Effector CD4-positive, alpha-beta T cell (primary cell): ENCODE measurements at regions not wholly inside any gene's neighbourhood (a gene's known extent, or its start where the extent isn't known, plus 50 kb on each side); places are given as distances from the start of the nearest gene placed in this dataset.

Experiments
- DNase-seq: peaks from one replicate; pipeline ENCODE4 v3.0.0-alpha.2; 2020

- DNase-seq = no peak
Observed at GRCh38 chr11:70574725-70575347, 176.5 kb downstream of the CTTN start.

- no peak for DNase-seq
Observed at GRCh38 chr11:70575396-70576060, 177.2 kb downstream of the CTTN start.

- DNase-seq = no peak
Observed at GRCh38 chr11:70577258-70577603, 178.9 kb downstream of the CTTN start.

- DNase-seq = no peak
Observed at GRCh38 chr11:70577948-70578347, 179.6 kb downstream of the CTTN start.

GRCh38 chr11:70578371-70578770, 180.0 kb downstream of the CTTN start:
- DNase-seq = no peak

GRCh38 chr11:70578831-70579230, 180.5 kb downstream of the CTTN start:
- no peak for DNase-seq

GRCh38 chr11:70579316-70579955, 181.1 kb downstream of the CTTN start:
- DNase-seq = no peak

GRCh38 chr11:70580036-70580805, 181.9 kb downstream of the CTTN start:
- DNase-seq = no peak

GRCh38 chr11:70581991-70582885, 183.9 kb downstream of the CTTN start:
- DNase-seq = no peak

GRCh38 chr11:70582886-70583641, 184.7 kb downstream of the CTTN start:
- DNase-seq = no peak

- DNase-seq = no peak
Observed at GRCh38 chr11:70583781-70584218, 185.5 kb downstream of the CTTN start.

- DNase-seq = no peak
Observed at GRCh38 chr11:70584498-70585235, 186.3 kb downstream of the CTTN start.

GRCh38 chr11:70585236-70585545, 186.9 kb downstream of the CTTN start:
- DNase-seq = no peak

- no peak for DNase-seq
Observed at GRCh38 chr11:70586261-70587074, 188.1 kb downstream of the CTTN start.

GRCh38 chr11:70587075-70587389, 188.7 kb downstream of the CTTN start:
- no peak for DNase-seq

- DNase-seq = no peak
Observed at GRCh38 chr11:70590356-70590991, 192.1 kb downstream of the CTTN start.

- DNase-seq = no peak
Observed at GRCh38 chr11:70592641-70593165, 194.4 kb downstream of the CTTN start.

- DNase-seq = no peak
Observed at GRCh38 chr11:70593446-70593983, 195.2 kb downstream of the CTTN start.

GRCh38 chr11:70594031-70594430, 195.7 kb downstream of the CTTN start:
- no peak for DNase-seq
